GM18498 (cell line): ENCODE measurements at regions not wholly inside any gene's neighbourhood (a gene's known extent, or its start where the extent isn't known, plus 50 kb on each side); places are given as distances from the start of the nearest gene placed in this dataset.

Experiments used
- ATAC-seq: cut with Tn5 transposase; IDR thresholded peaks from one replicate; pipeline ENCODE4 v1.9.1; 2021; ENCODE audit warnings: mild to moderate bottlenecking, moderate library complexity; ENCODE audit not compliant: unreplicated experiment

- no peak for ATAC-seq
Measured at GRCh38 chr10:21327289-21327993, 198.0 kb downstream of the SKIDA1 start.

GRCh38 chr10:21326594-21327288 is 198.7 kb downstream of the SKIDA1 start:
- no peak for ATAC-seq

GRCh38 chr10:21318540-21319167 is 206.8 kb downstream of the SKIDA1 start:
- no peak for ATAC-seq

GRCh38 chr10:21317902-21318301 is 207.6 kb downstream of the SKIDA1 start:
- ATAC-seq = no peak

GRCh38 chr10:21315645-21316220 is 209.7 kb downstream of the SKIDA1 start:
- ATAC-seq = no peak

- no peak for ATAC-seq
Measured at GRCh38 chr10:21314906-21315644, 210.4 kb downstream of the SKIDA1 start.

GRCh38 chr10:21314111-21314626 is 211.3 kb downstream of the SKIDA1 start:
- no peak for ATAC-seq

GRCh38 chr10:21313691-21314090 is 211.8 kb downstream of the SKIDA1 start:
- no peak for ATAC-seq

GRCh38 chr10:21311426-21311825 is 214.1 kb downstream of the SKIDA1 start:
- ATAC-seq = no peak

GRCh38 chr10:21309427-21309826 is 216.1 kb downstream of the SKIDA1 start:
- ATAC-seq = no peak

GRCh38 chr10:21308946-21309345 is 216.5 kb downstream of the SKIDA1 start:
- ATAC-seq = no peak

GRCh38 chr10:21308018-21308417 is 217.5 kb downstream of the SKIDA1 start:
- no peak for ATAC-seq

- ATAC-seq = no peak
Measured at GRCh38 chr10:21304608-21305007, 220.9 kb downstream of the SKIDA1 start.

GRCh38 chr10:21304198-21304597 is 221.3 kb downstream of the SKIDA1 start:
- ATAC-seq = no peak

- ATAC-seq = no peak
Measured at GRCh38 chr10:21300551-21300950, 224.9 kb downstream of the SKIDA1 start.

- ATAC-seq = no peak
Measured at GRCh38 chr10:21299330-21299729, 226.2 kb downstream of the SKIDA1 start.

- no peak for ATAC-seq
Measured at GRCh38 chr10:21298701-21299100, 226.8 kb downstream of the SKIDA1 start.

GRCh38 chr10:21297603-21298383 is 227.7 kb downstream of the SKIDA1 start:
- ATAC-seq = no peak

- no peak for ATAC-seq
Measured at GRCh38 chr10:21296575-21297355, 228.7 kb downstream of the SKIDA1 start.
